Mucosa of descending colon (tissue), 3 donors: ENCODE measurements at regions not wholly inside any gene's neighbourhood (a gene's known extent, or its start where the extent isn't known, plus 50 kb on each side); places are given as distances from the start of the nearest gene placed in this dataset.

Source experiments
- ATAC-seq: fragments of 200-7000 bp; cut with Tn5 transposase; one replicate; pipeline ENCODE4 v1.9.1; 2020; ENCODE audit warnings: mild to moderate bottlenecking, moderate library complexity
- DNase-seq, 3 donors: peaks; one replicate each; pipeline ENCODE4 v3.0.0-alpha.2; 2020
- H3K36me3 ChIP-seq: fragments of 200-600 bp; one replicate; pipeline ENCODE4 v1.8.0; 2021; ENCODE audit warnings: low read depth, mild to moderate bottlenecking
- H3K4me1 ChIP-seq: fragments of 200-600 bp; one replicate; pipeline ENCODE4 v1.8.0; 2021; ENCODE audit warnings: low read depth, mild to moderate bottlenecking
- H3K4me3 ChIP-seq: fragments of 200-600 bp; one replicate; pipeline ENCODE4 v1.8.0; 2021; ENCODE audit warnings: mild to moderate bottlenecking
- H3K9me3 ChIP-seq: fragments of 200-600 bp; one replicate; pipeline ENCODE4 v1.8.0; 2021; ENCODE audit warnings: mild to moderate bottlenecking
- CTCF ChIP-seq: fragments of 200-600 bp; IDR thresholded peaks from one replicate; pipeline ENCODE4 v1.8.0; 2022; ENCODE audit warnings: antibody characterized with exemption, mild to moderate bottlenecking
- intact Hi-C, 2 donors: fragments of 100-400 bp; cut with DNase I in 1 of 2; cut with micrococcal nuclease in 1 of 2; formaldehyde crosslinking; loops; one replicate each; pipeline versions ENCODE4 v1.11.0 to v1.11.1; 2022; cut with DNase I, micrococcal nuclease
- donor health status: DM: no; HTN: no; CAD: no; lungs with moderate emphysema.
- donor health status: DM: no; HTN: no; CAD: no.
- donor health status: DM: no; HTN: yes; CAD: no.

DNA sequence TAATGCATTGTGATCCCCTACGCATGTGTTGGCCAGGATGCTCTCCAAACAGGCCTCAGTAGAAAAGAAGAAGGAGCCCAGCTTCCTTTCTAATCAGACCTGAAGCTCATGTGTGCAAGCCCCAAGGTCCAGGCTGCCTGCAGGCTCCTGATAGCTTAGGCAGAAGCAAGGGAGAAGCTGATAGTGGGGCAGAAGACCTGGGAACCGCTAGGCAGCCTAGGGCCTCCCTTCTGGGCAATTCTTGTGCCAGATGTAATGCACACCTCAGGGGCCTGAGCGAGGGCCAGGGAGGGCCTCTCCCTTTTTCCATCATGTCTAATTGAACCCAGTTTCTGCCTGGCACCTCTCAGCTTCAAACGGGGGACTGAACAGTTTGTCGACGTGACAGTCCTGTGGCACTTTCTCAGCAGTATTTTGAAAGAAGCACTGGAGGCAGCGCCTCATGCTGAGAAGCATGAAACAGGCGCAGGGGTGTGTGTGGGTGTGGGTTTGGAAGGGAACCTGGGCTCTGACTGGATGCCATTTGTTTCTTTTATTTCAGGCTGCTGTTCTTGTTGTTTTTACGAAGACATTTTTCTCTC, 212.8 kb downstream of the PIK3R1 start:
- intact Hi-C loops: no loop called here
- no peak for TF ChIP-seq CTCF
- ATAC-seq (no peak), DNase-seq (no peak)
- peaks cover 12% of the 10 kb centered on the region for H3K4me1 ChIP-seq
- H3K9me3 ChIP-seq: no peaks in the 10 kb centered on the region
- H3K36me3 ChIP-seq: no peaks in the 10 kb centered on the region
- no peak overlapping the region for H3K4me3 ChIP-seq

GRCh38 chr5:68429510-68429909, 214.0 kb downstream of the PIK3R1 start:
- peaks cover 12% of the 10 kb centered on the region for H3K4me1 ChIP-seq
- intact Hi-C loops: no loop called here
- no peaks in the 10 kb centered on the region for H3K9me3 ChIP-seq
- no peak for ATAC-seq
- H3K4me3 ChIP-seq: no peak overlapping the region
- DNase-seq: no peak
- TF ChIP-seq CTCF: no peak
- H3K36me3 ChIP-seq: no peaks in the 10 kb centered on the region

- intact Hi-C loops: no loop called here
- no peak for DNase-seq
- no peak for TF ChIP-seq CTCF
Measured at GRCh38 chr5:68430279-68430678, 214.7 kb downstream of the PIK3R1 start.

DNA sequence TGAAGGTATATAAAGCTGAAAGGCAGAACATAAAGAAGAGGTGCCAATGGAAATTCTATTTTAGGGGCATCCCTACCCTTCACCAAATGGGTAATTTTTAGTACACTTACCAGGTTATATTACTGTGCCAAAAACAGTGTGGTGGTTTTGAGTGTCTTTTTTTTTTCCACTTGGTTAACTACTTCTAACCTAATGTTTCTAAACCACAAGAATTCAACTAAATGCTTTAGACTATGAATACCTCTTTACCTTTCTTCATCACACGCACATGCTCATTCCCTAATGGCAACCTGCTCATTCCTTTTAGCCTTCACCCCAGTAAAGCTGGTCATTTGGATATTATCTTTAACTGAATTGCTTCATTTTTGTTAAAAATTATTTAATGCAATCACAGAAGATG, 215.6 kb downstream of the PIK3R1 start:
- TF ChIP-seq CTCF: no peak
- no peaks in the 10 kb centered on the region for H3K36me3 ChIP-seq
- H3K9me3 ChIP-seq: no peaks in the 10 kb centered on the region
- no peaks in the 10 kb centered on the region for H3K4me1 ChIP-seq
- DNase-seq (no peak), ATAC-seq (no peak)
- intact Hi-C loops: no loop called here
- no peak overlapping the region for H3K4me3 ChIP-seq

More at GRCh38 chr5:68430279-68430678, 214.7 kb downstream of the PIK3R1 start:
- ATAC-seq: no peak
- Histone ChIP-seq H3K4me3 (no peak overlapping the region), H3K36me3 (no peaks in the 10 kb centered on the region), H3K4me1 (peaks cover 5% of the 10 kb centered on the region), H3K9me3 (no peaks in the 10 kb centered on the region)

DNA sequence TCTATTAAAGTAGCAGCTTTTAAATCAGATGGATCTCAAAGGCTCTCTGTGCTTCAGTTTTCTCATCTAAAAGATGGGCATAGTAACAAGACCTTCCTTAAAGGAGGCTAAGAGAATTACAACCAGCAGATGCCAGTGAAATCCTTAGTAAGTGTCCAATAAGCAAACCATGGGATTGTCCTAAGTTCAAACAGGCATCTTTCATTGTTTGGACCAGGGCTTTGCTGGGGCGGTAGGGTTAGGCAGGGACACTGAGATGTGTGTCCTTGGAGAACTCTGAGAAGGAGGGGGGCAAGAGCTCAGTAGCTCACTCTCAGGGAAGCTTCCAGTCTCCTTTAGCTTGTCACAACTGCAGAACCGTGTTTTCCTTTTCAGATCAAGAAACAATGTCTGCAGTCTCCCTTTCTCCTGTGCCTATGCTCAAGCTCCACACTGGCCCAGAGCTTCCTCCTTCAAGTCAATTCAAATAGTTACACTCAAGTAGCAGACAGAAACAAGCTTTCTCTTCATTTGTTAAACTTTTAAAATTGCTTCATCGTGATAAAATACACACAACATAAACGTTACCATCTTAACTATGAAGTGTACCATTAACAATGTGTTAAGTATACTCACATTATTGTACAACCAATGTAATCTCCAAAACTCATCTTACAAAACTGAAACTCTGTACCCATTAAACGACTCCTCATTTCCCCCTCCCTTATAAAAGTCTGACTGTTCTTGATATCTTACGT, 216.2 kb downstream of the PIK3R1 start:
- Histone ChIP-seq H3K4me3 (no peak overlapping the region), H3K4me1 (no peaks in the 10 kb centered on the region), H3K9me3 (no peaks in the 10 kb centered on the region), H3K36me3 (no peaks in the 10 kb centered on the region)
- intact Hi-C loops: no loop called here
- DNase-seq (no peak), ATAC-seq (no peak)
- no peak for TF ChIP-seq CTCF
